WTC11 (cell line): ENCODE measurements at regions not wholly inside any gene's neighbourhood (a gene's known extent, or its start where the extent isn't known, plus 50 kb on each side); places are given as distances from the start of the nearest gene placed in this dataset.

Source experiments
- ATAC-seq: fragments of 200-7000 bp; cut with Tn5 transposase; 2 replicates; pipeline ENCODE4 v1.10.0; 2021; ENCODE audit warnings: mild to moderate bottlenecking, moderate library complexity
- CTCF ChIA-PET: fragments of 300-600 bp; sonication (Branson Sonifier 250); formaldehyde crosslinking; loops from one replicate; lab custom pipeline; 2021; ENCODE audit warnings: antibody characterized with exemption; lab: Charles Lee
- POLR2A ChIA-PET: fragments of 350-600 bp; sonication (Branson Sonifier 250); formaldehyde crosslinking; loops from one replicate; lab custom pipeline; 2021; ENCODE audit warnings: antibody characterized with exemption; lab: Charles Lee
- DNase-seq: peaks from one replicate; pipeline ENCODE4 v3.0.0; 2021; ENCODE audit warnings: low spot score
- H3K27ac Mint-ChIP-seq: 2 replicates; pipeline ENCODE4 v1.8.0; 2021; ENCODE audit warnings: mixed read lengths
- H3K27me3 Mint-ChIP-seq: 2 replicates; pipeline ENCODE4 v1.8.0; 2021; ENCODE audit warnings: low read depth, mild to moderate bottlenecking, moderate library complexity, mixed read lengths
- H3K36me3 Mint-ChIP-seq: 2 replicates; pipeline ENCODE4 v1.8.0; 2021; ENCODE audit warnings: mixed read lengths
- H3K4me1 Mint-ChIP-seq: 2 replicates; pipeline ENCODE4 v1.8.0; 2022; ENCODE audit warnings: mixed read lengths
- H3K4me3 Mint-ChIP-seq: 2 replicates; pipeline ENCODE4 v1.8.0; 2021; ENCODE audit warnings: mild to moderate bottlenecking, moderate library complexity, mixed read lengths
- H3K9me3 Mint-ChIP-seq: 2 replicates; pipeline ENCODE4 v1.8.0; 2021; ENCODE audit warnings: mixed read lengths
- ATF6 ChIP-seq: sonication (generic); formaldehyde crosslinking; IDR thresholded peaks from 2 replicates; pipeline ENCODE4 v1.8.1; 2023; ENCODE audit warnings: mild to moderate bottlenecking, missing genetic modification reagents
- CBFB ChIP-seq: sonication (generic); formaldehyde crosslinking; IDR thresholded peaks from 2 replicates; pipeline ENCODE4 v1.8.1; 2022; ENCODE audit warnings: mild to moderate bottlenecking, low read depth, missing genetic modification reagents
- EMX1 ChIP-seq: fragments of 250-450 bp; sonication (Bioruptor Pico); IDR thresholded peaks from 2 replicates; pipeline ENCODE4 v1.8.0; 2021; ENCODE audit warnings: mild to moderate bottlenecking
- FOXJ3 ChIP-seq: sonication (generic); formaldehyde crosslinking; IDR thresholded peaks from 2 replicates; pipeline ENCODE4 v1.9.0; 2021; ENCODE audit warnings: missing genetic modification reagents, mild to moderate bottlenecking, borderline replicate concordance
- GABPB1 ChIP-seq: sonication (generic); formaldehyde crosslinking; IDR thresholded peaks from 2 replicates; pipeline ENCODE4 v1.8.1; 2023; ENCODE audit warnings: mild to moderate bottlenecking, missing genetic modification reagents
- JAZF1 ChIP-seq: fragments of 250-450 bp; sonication (Bioruptor Pico); IDR thresholded peaks from 2 replicates; pipeline ENCODE4 v1.9.0; 2021; ENCODE audit warnings: moderate library complexity, mild to moderate bottlenecking, inconsistent platforms
- JUN ChIP-seq: sonication (generic); formaldehyde crosslinking; IDR thresholded peaks from 2 replicates; pipeline ENCODE4 v1.8.0; 2023; ENCODE audit warnings: mild to moderate bottlenecking, missing genetic modification reagents
- NFE2L1 ChIP-seq: sonication (generic); formaldehyde crosslinking; IDR thresholded peaks from 2 replicates; pipeline ENCODE4 v1.8.1; 2023; ENCODE audit warnings: missing genetic modification reagents
- NR2C2 ChIP-seq: sonication (generic); formaldehyde crosslinking; IDR thresholded peaks from 2 replicates; pipeline ENCODE4 v1.8.0; 2022; ENCODE audit warnings: mild to moderate bottlenecking, missing genetic modification reagents
- SMAD3 ChIP-seq: sonication (generic); formaldehyde crosslinking; IDR thresholded peaks from 2 replicates; pipeline ENCODE4 v1.8.0; 2022; ENCODE audit warnings: missing genetic modification reagents, mild to moderate bottlenecking, borderline replicate concordance
- TCF7 ChIP-seq: sonication (generic); formaldehyde crosslinking; IDR thresholded peaks from 2 replicates; pipeline ENCODE4 v1.8.0; 2022; ENCODE audit warnings: mild to moderate bottlenecking, low read depth, missing genetic modification reagents, moderate library complexity
- TEAD4 ChIP-seq: sonication (generic); formaldehyde crosslinking; IDR thresholded peaks from 2 replicates; pipeline ENCODE4 v1.8.0; 2022; ENCODE audit warnings: mild to moderate bottlenecking, missing genetic modification reagents
- ZNF219 ChIP-seq: sonication (generic); formaldehyde crosslinking; IDR thresholded peaks from 2 replicates; pipeline ENCODE4 v1.8.0; 2023; ENCODE audit warnings: missing genetic modification reagents, mild to moderate bottlenecking, borderline replicate concordance
- ZNF232 ChIP-seq: sonication (generic); formaldehyde crosslinking; IDR thresholded peaks from 2 replicates; pipeline ENCODE4 v1.8.0; 2022; ENCODE audit warnings: mild to moderate bottlenecking, missing genetic modification reagents
- ZNF317 ChIP-seq: sonication (generic); formaldehyde crosslinking; IDR thresholded peaks from 2 replicates; pipeline ENCODE4 v1.8.1; 2023; ENCODE audit warnings: low read depth, mild to moderate bottlenecking, moderate library complexity, missing genetic modification reagents, borderline replicate concordance
- ZNF396 ChIP-seq: fragments of 250-450 bp; sonication (Bioruptor Pico); IDR thresholded peaks from 2 replicates; pipeline ENCODE4 v1.8.0; 2021; ENCODE audit warnings: mild to moderate bottlenecking, moderate library complexity, borderline replicate concordance
- TF ChIP-seq, protein P1 (sequence below): fragments of 250-450 bp; sonication (Bioruptor Pico); IDR thresholded peaks from 2 replicates; pipeline ENCODE4 v2.1.2; 2022; ENCODE audit warnings: mild to moderate bottlenecking, moderate library complexity
- TF ChIP-seq, protein P2 (sequence below): sonication (generic); formaldehyde crosslinking; IDR thresholded peaks from 2 replicates; pipeline ENCODE4 v1.8.0; 2022; ENCODE audit warnings: mild to moderate bottlenecking, missing genetic modification reagents
- TF ChIP-seq, protein P3 (sequence below): sonication (generic); formaldehyde crosslinking; IDR thresholded peaks from 2 replicates; pipeline ENCODE4 v1.8.1; 2023; ENCODE audit warnings: mild to moderate bottlenecking, missing genetic modification reagents
- TF ChIP-seq, protein P4 (sequence below): sonication (generic); formaldehyde crosslinking; IDR thresholded peaks from 2 replicates; pipeline ENCODE4 v1.8.1; 2022; ENCODE audit warnings: missing genetic modification reagents, borderline replicate concordance
- TF ChIP-seq, protein P5 (sequence below): sonication (generic); formaldehyde crosslinking; IDR thresholded peaks from 2 replicates; pipeline ENCODE4 v1.8.1; 2022; ENCODE audit warnings: low read depth, mild to moderate bottlenecking, moderate library complexity, missing genetic modification reagents, borderline replicate concordance

- TF ChIP-seq TCF7, result no peak
- TF ChIP-seq EMX1 (CRISPR knock-in tag), result no peak
These were observed 106.5 kb upstream of the CTNNB1 start (continued) for GRCh38 chr3:41092844-41093243.

DNA sequence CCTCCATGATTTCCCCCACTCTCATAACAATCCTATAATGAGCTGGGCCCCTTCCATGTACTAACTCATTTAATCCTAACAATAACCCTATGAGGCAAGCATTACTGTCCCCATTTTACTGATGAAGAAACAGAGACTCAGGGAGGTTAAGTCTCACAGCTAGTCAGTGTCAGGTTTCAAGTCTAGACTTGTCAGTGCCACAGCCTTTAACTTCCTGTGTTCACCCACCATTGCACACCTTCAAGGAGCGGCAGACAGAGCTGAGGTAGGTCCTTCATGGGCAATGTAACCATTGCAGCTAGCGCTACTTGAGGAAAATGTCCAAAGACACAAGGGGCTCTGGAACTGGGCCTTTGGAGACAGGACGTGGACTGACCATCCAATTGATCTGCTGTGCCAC is 105.8 kb upstream of the CTNNB1 start:
- no peak for DNase-seq
- Mint-ChIP-seq H3K27me3 (no peaks in the 10 kb centered on the region; the same call in 1 of the 2 replicates), H3K9me3 (no peaks in the 10 kb centered on the region), H3K4me1 (peaks cover 3% of the 10 kb centered on the region), H3K27ac (no peak overlapping the region), H3K36me3 (no peaks in the 10 kb centered on the region), H3K4me3 (no peak overlapping the region)
- CTCF ChIA-PET, result no interaction called here
- POLR2A ChIA-PET, result no interaction called here
- TF ChIP-seq, protein P1, sequence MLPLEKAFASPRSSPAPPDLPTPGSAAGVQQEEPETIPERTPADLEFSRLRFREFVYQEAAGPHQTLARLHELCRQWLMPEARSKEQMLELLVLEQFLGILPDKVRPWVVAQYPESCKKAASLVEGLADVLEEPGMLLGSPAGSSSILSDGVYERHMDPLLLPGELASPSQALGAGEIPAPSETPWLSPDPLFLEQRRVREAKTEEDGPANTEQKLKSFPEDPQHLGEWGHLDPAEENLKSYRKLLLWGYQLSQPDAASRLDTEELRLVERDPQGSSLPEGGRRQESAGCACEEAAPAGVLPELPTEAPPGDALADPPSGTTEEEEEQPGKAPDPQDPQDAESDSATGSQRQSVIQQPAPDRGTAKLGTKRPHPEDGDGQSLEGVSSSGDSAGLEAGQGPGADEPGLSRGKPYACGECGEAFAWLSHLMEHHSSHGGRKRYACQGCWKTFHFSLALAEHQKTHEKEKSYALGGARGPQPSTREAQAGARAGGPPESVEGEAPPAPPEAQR (CRISPR knock-in tag), result no peak
- TF ChIP-seq ATF6 (CRISPR knock-in tag) (no peak), NR2C2 (CRISPR knock-in tag) (no peak), NFE2L1 (CRISPR knock-in tag) (no peak), FOXJ3 (no peak), ZNF317 (no peak), TEAD4 (no peak), JAZF1 (no peak), JUN (CRISPR knock-in tag) (no peak), GABPB1 (no peak), CBFB (CRISPR knock-in tag) (no peak), ZNF232 (no peak), SMAD3 (CRISPR knock-in tag) (no peak), ZNF396 (CRISPR knock-in tag) (no peak), ZNF219 (CRISPR knock-in tag) (no peak)
- TF ChIP-seq, protein P2, sequence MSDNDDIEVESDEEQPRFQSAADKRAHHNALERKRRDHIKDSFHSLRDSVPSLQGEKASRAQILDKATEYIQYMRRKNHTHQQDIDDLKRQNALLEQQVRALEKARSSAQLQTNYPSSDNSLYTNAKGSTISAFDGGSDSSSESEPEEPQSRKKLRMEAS, result no peak
- TF ChIP-seq, protein P3, sequence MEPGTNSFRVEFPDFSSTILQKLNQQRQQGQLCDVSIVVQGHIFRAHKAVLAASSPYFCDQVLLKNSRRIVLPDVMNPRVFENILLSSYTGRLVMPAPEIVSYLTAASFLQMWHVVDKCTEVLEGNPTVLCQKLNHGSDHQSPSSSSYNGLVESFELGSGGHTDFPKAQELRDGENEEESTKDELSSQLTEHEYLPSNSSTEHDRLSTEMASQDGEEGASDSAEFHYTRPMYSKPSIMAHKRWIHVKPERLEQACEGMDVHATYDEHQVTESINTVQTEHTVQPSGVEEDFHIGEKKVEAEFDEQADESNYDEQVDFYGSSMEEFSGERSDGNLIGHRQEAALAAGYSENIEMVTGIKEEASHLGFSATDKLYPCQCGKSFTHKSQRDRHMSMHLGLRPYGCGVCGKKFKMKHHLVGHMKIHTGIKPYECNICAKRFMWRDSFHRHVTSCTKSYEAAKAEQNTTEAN, result no peak
- TF ChIP-seq, protein P4, sequence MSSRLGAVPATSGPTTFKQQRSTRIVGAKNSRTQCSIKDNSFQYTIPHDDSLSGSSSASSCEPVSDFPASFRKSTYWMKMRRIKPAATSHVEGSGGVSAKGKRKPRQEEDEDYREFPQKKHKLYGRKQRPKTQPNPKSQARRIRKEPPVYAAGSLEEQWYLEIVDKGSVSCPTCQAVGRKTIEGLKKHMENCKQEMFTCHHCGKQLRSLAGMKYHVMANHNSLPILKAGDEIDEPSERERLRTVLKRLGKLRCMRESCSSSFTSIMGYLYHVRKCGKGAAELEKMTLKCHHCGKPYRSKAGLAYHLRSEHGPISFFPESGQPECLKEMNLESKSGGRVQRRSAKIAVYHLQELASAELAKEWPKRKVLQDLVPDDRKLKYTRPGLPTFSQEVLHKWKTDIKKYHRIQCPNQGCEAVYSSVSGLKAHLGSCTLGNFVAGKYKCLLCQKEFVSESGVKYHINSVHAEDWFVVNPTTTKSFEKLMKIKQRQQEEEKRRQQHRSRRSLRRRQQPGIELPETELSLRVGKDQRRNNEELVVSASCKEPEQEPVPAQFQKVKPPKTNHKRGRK (CRISPR knock-in tag), result no peak
- TF ChIP-seq, protein P5, sequence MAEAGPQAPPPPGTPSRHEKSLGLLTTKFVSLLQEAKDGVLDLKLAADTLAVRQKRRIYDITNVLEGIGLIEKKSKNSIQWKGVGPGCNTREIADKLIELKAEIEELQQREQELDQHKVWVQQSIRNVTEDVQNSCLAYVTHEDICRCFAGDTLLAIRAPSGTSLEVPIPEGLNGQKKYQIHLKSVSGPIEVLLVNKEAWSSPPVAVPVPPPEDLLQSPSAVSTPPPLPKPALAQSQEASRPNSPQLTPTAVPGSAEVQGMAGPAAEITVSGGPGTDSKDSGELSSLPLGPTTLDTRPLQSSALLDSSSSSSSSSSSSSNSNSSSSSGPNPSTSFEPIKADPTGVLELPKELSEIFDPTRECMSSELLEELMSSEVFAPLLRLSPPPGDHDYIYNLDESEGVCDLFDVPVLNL (CRISPR knock-in tag), result no peak
- no peak for ATAC-seq
